ENCODE measurements at regions not wholly inside any gene's neighbourhood (a gene's known extent, or its start where the extent isn't known, plus 50 kb on each side); places are given as distances from the start of the nearest gene placed in this dataset.

- TF ChIP-seq CHD7 (IDR thresholded peaks at IDR 0.05; ENCODE audit: insufficient replicate concordance, low read length) (no peak), CHD2 (IDR thresholded peaks at IDR 0.05; ENCODE audit: low read length) (no peak), CBX5 (IDR thresholded peaks at IDR 0.05; ENCODE audit: low read depth, low read length) (no peak)
Measured at GRCh38 chr18:35816003-35816402, 156.5 kb upstream of the RMP24 start (continued).
